ENCODE measurements at regions not wholly inside any gene's neighbourhood (a gene's known extent, or its start where the extent isn't known, plus 50 kb on each side); places are given as distances from the start of the nearest gene placed in this dataset.

DNA sequence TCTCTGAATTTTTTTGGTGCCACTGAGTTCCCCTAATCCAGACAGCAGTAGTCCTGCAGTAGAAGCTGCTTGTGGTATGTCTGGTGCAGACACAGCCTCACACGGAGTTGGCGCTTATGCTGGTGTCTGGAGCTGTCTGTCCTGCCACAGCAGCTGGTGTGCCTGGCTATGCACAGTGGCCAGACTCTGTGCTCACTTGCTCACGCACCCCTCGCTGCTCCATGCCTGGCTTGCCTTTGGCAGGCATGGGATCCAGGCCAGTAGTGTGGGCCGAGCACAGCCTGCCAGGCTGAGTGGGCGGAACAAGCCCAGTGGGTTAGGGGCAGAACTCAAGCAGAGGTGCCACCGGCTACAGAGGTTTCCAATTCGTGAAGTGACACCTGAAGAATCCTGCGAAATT lies 845.9 kb upstream of the PCDH9 start:
- Histone ChIP-seq H3K27ac (ENCODE audit: control insufficient read depth, insufficient read depth, low read length) (no peak overlapping the region), H3K4me1 (ENCODE audit: control insufficient read depth, extremely low read depth, insufficient read depth, low read length) (no peaks in the 10 kb centered on the region), H3K4me2 (ENCODE audit: control insufficient read depth, extremely low read depth, insufficient read depth, low read depth, low read length) (no peak overlapping the region), H3K9ac (ENCODE audit: control insufficient read depth, extremely low read depth, insufficient read depth, low read length) (no peak overlapping the region), H3K9me1 (ENCODE audit: control insufficient read depth, extremely low read depth, insufficient read depth, low read length) (no peaks in the 10 kb centered on the region), H3K4me3 (ENCODE audit: control insufficient read depth in 2 of 3, extremely low read depth in 1 of 3, insufficient read depth in 2 of 3, low read depth in 1 of 3, low read length in 3 of 3) (no peak overlapping the region), H3K79me2 (ENCODE audit: control insufficient read depth, insufficient read depth, low read length) (no peaks in the 10 kb centered on the region), H3K27me3 (ENCODE audit: control insufficient read depth, extremely low read depth, insufficient read depth, low read length) (no peaks in the 10 kb centered on the region), H2AFZ (ENCODE audit: control insufficient read depth, low read length) (no peak overlapping the region), H4K20me1 (ENCODE audit: control insufficient read depth, extremely low read depth, insufficient read depth, low read length) (no peaks in the 10 kb centered on the region), H3K36me3 (ENCODE audit: control insufficient read depth in 2 of 2, extremely low read depth in 1 of 2, insufficient read depth in 2 of 2, low read length in 2 of 2) (no peaks in the 10 kb centered on the region), H3K9me3 (ENCODE audit: control insufficient read depth, low read depth, low read length) (no peaks in the 10 kb centered on the region)
- dilution Hi-C loops (cut with MboI; ENCODE audit: extremely low pct_ligation_motif_present, low sequenced_read_pairs), result no loop called here
- no peak for TF ChIP-seq EZH2 (IDR thresholded peaks at IDR 0.05; ENCODE audit: low read length)
- TF ChIP-seq, protein P1, sequence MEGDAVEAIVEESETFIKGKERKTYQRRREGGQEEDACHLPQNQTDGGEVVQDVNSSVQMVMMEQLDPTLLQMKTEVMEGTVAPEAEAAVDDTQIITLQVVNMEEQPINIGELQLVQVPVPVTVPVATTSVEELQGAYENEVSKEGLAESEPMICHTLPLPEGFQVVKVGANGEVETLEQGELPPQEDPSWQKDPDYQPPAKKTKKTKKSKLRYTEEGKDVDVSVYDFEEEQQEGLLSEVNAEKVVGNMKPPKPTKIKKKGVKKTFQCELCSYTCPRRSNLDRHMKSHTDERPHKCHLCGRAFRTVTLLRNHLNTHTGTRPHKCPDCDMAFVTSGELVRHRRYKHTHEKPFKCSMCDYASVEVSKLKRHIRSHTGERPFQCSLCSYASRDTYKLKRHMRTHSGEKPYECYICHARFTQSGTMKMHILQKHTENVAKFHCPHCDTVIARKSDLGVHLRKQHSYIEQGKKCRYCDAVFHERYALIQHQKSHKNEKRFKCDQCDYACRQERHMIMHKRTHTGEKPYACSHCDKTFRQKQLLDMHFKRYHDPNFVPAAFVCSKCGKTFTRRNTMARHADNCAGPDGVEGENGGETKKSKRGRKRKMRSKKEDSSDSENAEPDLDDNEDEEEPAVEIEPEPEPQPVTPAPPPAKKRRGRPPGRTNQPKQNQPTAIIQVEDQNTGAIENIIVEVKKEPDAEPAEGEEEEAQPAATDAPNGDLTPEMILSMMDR (optimal IDR thresholded peaks at IDR 0.05 in 1 of 3, IDR thresholded peaks at IDR 0.05 in 1 of 3, conservative IDR thresholded peaks at IDR 0.05 in 1 of 3; ENCODE audit: extremely low read depth in 1 of 3, insufficient read depth in 2 of 3, low read length in 3 of 3), result no peak
- no peak for DNase-seq (ENCODE audit: low read depth, low spot score)
- FAIRE-seq, result no peak

DNA sequence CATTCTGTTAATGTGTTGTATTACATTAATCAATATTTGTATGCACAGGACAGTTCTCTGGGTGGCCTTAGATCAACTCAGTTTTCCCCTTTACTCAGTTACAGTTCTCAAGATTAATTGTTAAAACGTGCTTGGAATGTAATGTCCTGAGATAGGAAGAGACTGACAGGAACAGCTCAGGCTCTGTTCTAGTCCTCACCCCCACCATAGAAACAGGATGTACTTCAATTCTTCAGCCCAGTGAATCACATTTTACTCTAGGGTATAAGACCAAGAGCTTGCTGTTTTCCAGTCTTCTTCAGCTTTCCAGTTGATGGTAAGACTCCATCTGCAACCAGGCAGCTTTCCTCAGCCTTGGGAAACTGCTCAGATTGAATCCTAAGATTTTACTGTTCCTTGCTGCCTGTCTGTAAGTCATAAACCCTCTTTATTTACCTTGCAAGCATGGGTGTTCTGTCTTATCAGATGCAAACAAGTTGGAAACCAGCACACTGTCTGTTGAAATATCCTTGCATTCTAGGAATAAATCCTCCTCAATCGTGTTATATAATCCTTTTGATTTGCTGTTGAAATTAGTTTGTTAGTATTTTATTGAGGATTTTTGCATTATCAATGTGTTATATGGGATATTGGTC lies 836.9 kb upstream of the PCDH9 start:
- TF ChIP-seq EZH2 (IDR thresholded peaks at IDR 0.05; ENCODE audit: low read length), result no peak
- TF ChIP-seq, protein P1 (optimal IDR thresholded peaks at IDR 0.05 in 1 of 3, IDR thresholded peaks at IDR 0.05 in 1 of 3, conservative IDR thresholded peaks at IDR 0.05 in 1 of 3; ENCODE audit: extremely low read depth in 1 of 3, insufficient read depth in 2 of 3, low read length in 3 of 3), result no peak
- H3K4me1 ChIP-seq (ENCODE audit: control insufficient read depth, extremely low read depth, insufficient read depth, low read length), result no peaks in the 10 kb centered on the region
- dilution Hi-C loops (cut with MboI; ENCODE audit: extremely low pct_ligation_motif_present, low sequenced_read_pairs), result no loop called here
- no peak overlapping the region for H3K4me2 ChIP-seq (ENCODE audit: control insufficient read depth, extremely low read depth, insufficient read depth, low read depth, low read length)
- H3K9me1 ChIP-seq (ENCODE audit: control insufficient read depth, extremely low read depth, insufficient read depth, low read length), result no peaks in the 10 kb centered on the region
- H2AFZ ChIP-seq (ENCODE audit: control insufficient read depth, low read length), result no peak overlapping the region
- no peaks in the 10 kb centered on the region for H4K20me1 ChIP-seq (ENCODE audit: control insufficient read depth, extremely low read depth, insufficient read depth, low read length)
- no peak overlapping the region for H3K27ac ChIP-seq (ENCODE audit: control insufficient read depth, insufficient read depth, low read length)
- DNase-seq (ENCODE audit: low read depth, low spot score), result no peak
- H3K9me3 ChIP-seq (ENCODE audit: control insufficient read depth, low read depth, low read length), result no peaks in the 10 kb centered on the region
- no peaks in the 10 kb centered on the region for H3K36me3 ChIP-seq (ENCODE audit: control insufficient read depth in 2 of 2, extremely low read depth in 1 of 2, insufficient read depth in 2 of 2, low read length in 2 of 2)
- no peak for FAIRE-seq
- H3K27me3 ChIP-seq (ENCODE audit: control insufficient read depth, extremely low read depth, insufficient read depth, low read length), result no peaks in the 10 kb centered on the region
- no peaks in the 10 kb centered on the region for H3K79me2 ChIP-seq (ENCODE audit: control insufficient read depth, insufficient read depth, low read length)
- H3K9ac ChIP-seq (ENCODE audit: control insufficient read depth, extremely low read depth, insufficient read depth, low read length), result no peak overlapping the region
- H3K4me3 ChIP-seq (ENCODE audit: control insufficient read depth in 2 of 3, extremely low read depth in 1 of 3, insufficient read depth in 2 of 3, low read depth in 1 of 3, low read length in 3 of 3), result no peak overlapping the region

Measured in keratinocyte (primary cell).